ENCODE measurements at regions not wholly inside any gene's neighbourhood (a gene's known extent, or its start where the extent isn't known, plus 50 kb on each side); places are given as distances from the start of the nearest gene placed in this dataset.

- Histone ChIP-seq H3K27ac (ENCODE audit: low read depth in 1 of 2, low read length in 2 of 2) (no peak overlapping the region), H3K9me3 (ENCODE audit: control insufficient read depth in 4 of 4, low read length in 3 of 4) (peaks cover 0 to 2% (median 0%) of the 10 kb centered on the region in 4 donors), H3K9ac (ENCODE audit: low read depth in 1 of 2, low read length in 2 of 2) (no peak overlapping the region), H3K4me1 (ENCODE audit: control insufficient read depth in 4 of 4, insufficient read depth in 4 of 4, low read length in 3 of 4) (no peaks in the 10 kb centered on the region), H3K4me3 (ENCODE audit: low read depth in 1 of 3, low read length in 3 of 3) (no peak overlapping the region), H3K36me3 (ENCODE audit: control insufficient read depth in 4 of 4, insufficient read depth in 3 of 4, low read depth in 1 of 4, low read length in 3 of 4) (no peaks in the 10 kb centered on the region), H3K27me3 (ENCODE audit: control insufficient read depth in 4 of 4, insufficient read depth in 4 of 4, low read length in 3 of 4) (no peaks in the 10 kb centered on the region)
- WGBS = 68% methylated on average over 4 of the region's 4 CpGs
- TF ChIP-seq FOXA2 (IDR thresholded peaks at IDR 0.05) (no peak), ZBTB33 (IDR thresholded peaks at IDR 0.05) (no peak), RXRA (IDR thresholded peaks at IDR 0.05) (no peak), JUND (IDR thresholded peaks at IDR 0.05) (no peak), HNF4G (IDR thresholded peaks at IDR 0.05) (no peak), YY1 (IDR thresholded peaks at IDR 0.05) (no peak), NR2F2 (IDR thresholded peaks at IDR 0.05) (no peak), REST (IDR thresholded peaks at IDR 0.05) (no peak), FOXA1 (IDR thresholded peaks at IDR 0.05) (no peak)
- DNase-seq (ENCODE audit: low spot score) = no peak
Observed at GRCh38 chr3:127092368-127092767, 100.6 kb upstream of the PRR23E start.

- Histone ChIP-seq H3K27ac (ENCODE audit: low read depth in 1 of 2, low read length in 2 of 2) (no peak overlapping the region), H3K9ac (ENCODE audit: low read depth in 1 of 2, low read length in 2 of 2) (no peak overlapping the region), H3K4me1 (ENCODE audit: control insufficient read depth in 4 of 4, insufficient read depth in 4 of 4, low read length in 3 of 4) (no peaks in the 10 kb centered on the region), H3K4me3 (ENCODE audit: low read depth in 1 of 3, low read length in 3 of 3) (no peak overlapping the region), H3K9me3 (ENCODE audit: control insufficient read depth in 4 of 4, low read length in 3 of 4) (peaks cover 0 to 2% (median 0%) of the 10 kb centered on the region in 4 donors), H3K36me3 (ENCODE audit: control insufficient read depth in 4 of 4, insufficient read depth in 3 of 4, low read depth in 1 of 4, low read length in 3 of 4) (no peaks in the 10 kb centered on the region), H3K27me3 (ENCODE audit: control insufficient read depth in 4 of 4, insufficient read depth in 4 of 4, low read length in 3 of 4) (no peaks in the 10 kb centered on the region)
- no peak for TF ChIP-seq ZBTB33 (IDR thresholded peaks at IDR 0.05)
- DNase-seq (ENCODE audit: low spot score) = no peak
- WGBS = 61% methylated on average over 11 of the region's 11 CpGs
Observed at GRCh38 chr3:127092776-127093175, 100.2 kb upstream of the PRR23E start.

- no peaks in the 10 kb centered on the region for H3K36me3 ChIP-seq (ENCODE audit: control insufficient read depth in 4 of 4, insufficient read depth in 3 of 4, low read depth in 1 of 4, low read length in 3 of 4)
- no peak overlapping the region for H3K4me3 ChIP-seq (ENCODE audit: low read depth in 1 of 3, low read length in 3 of 3)
- H3K9me3 ChIP-seq (ENCODE audit: control insufficient read depth in 4 of 4, low read length in 3 of 4) = peaks cover 0 to 2% (median 0%) of the 10 kb centered on the region in 4 donors
- DNase-seq (ENCODE audit: low spot score) = no peak
- 90% methylated on average over 9 of the region's 9 CpGs for WGBS
- H3K27ac ChIP-seq (ENCODE audit: low read depth in 1 of 2, low read length in 2 of 2) = no peak overlapping the region
- no peak overlapping the region for H3K9ac ChIP-seq (ENCODE audit: low read depth in 1 of 2, low read length in 2 of 2)
- no peaks in the 10 kb centered on the region for H3K4me1 ChIP-seq (ENCODE audit: control insufficient read depth in 4 of 4, insufficient read depth in 4 of 4, low read length in 3 of 4)
- no peaks in the 10 kb centered on the region for H3K27me3 ChIP-seq (ENCODE audit: control insufficient read depth in 4 of 4, insufficient read depth in 4 of 4, low read length in 3 of 4)
- TF ChIP-seq ZBTB33 (IDR thresholded peaks at IDR 0.05) = no peak
- TF ChIP-seq GABPA (IDR thresholded peaks at IDR 0.05 in 1 of 2, conservative IDR thresholded peaks at IDR 0.05 in 1 of 2) = no peak
- no peak for TF ChIP-seq CTCF (IDR thresholded peaks at IDR 0.05; ENCODE audit: low read depth, low read length, missing input control)
- no peak for TF ChIP-seq NR2F2 (IDR thresholded peaks at IDR 0.05)
- TF ChIP-seq JUND (IDR thresholded peaks at IDR 0.05) = no peak
- TF ChIP-seq HNF4G (IDR thresholded peaks at IDR 0.05) = no peak
- no peak for TF ChIP-seq TAF1 (conservative IDR thresholded peaks at IDR 0.05)
Observed at GRCh38 chr3:127093312-127093711, 99.6 kb upstream of the PRR23E start.
